HFFc6 (cell line): ENCODE measurements at regions not wholly inside any gene's neighbourhood (a gene's known extent, or its start where the extent isn't known, plus 50 kb on each side); places are given as distances from the start of the nearest gene placed in this dataset.

Source experiments
- DNase-seq: peaks from one replicate; pipeline ENCODE4 v3.0.0-alpha.2; 2018
- H3K27ac Mint-ChIP-seq: 2 replicates; pipeline ENCODE4 v1.8.0; 2020; ENCODE audit warnings: mild to moderate bottlenecking, mixed read lengths
- H3K27me3 Mint-ChIP-seq: 2 replicates; pipeline ENCODE4 v1.8.0; 2021; ENCODE audit warnings: mild to moderate bottlenecking, moderate library complexity, mixed read lengths; ENCODE audit not compliant: insufficient read depth
- H3K36me3 Mint-ChIP-seq: 2 replicates; pipeline ENCODE4 v1.8.0; 2021; ENCODE audit warnings: low read depth, mixed read lengths
- H3K4me1 Mint-ChIP-seq: 2 replicates; pipeline ENCODE4 v1.8.0; 2020; ENCODE audit warnings: low read depth, mixed read lengths
- H3K4me3 Mint-ChIP-seq: 2 replicates; pipeline ENCODE4 v1.8.0; 2020; ENCODE audit warnings: mild to moderate bottlenecking, moderate library complexity, mixed read lengths
- H3K9me3 Mint-ChIP-seq: 2 replicates; pipeline ENCODE4 v1.8.0; 2020; ENCODE audit warnings: mild to moderate bottlenecking, mixed read lengths
- CTCF ChIP-seq: fragments of 200-600 bp; sonication (generic); IDR thresholded peaks from 2 replicates; pipeline ENCODE4 v1.5.0; 2021; ENCODE audit warnings: antibody characterized with exemption, mild to moderate bottlenecking

DNA sequence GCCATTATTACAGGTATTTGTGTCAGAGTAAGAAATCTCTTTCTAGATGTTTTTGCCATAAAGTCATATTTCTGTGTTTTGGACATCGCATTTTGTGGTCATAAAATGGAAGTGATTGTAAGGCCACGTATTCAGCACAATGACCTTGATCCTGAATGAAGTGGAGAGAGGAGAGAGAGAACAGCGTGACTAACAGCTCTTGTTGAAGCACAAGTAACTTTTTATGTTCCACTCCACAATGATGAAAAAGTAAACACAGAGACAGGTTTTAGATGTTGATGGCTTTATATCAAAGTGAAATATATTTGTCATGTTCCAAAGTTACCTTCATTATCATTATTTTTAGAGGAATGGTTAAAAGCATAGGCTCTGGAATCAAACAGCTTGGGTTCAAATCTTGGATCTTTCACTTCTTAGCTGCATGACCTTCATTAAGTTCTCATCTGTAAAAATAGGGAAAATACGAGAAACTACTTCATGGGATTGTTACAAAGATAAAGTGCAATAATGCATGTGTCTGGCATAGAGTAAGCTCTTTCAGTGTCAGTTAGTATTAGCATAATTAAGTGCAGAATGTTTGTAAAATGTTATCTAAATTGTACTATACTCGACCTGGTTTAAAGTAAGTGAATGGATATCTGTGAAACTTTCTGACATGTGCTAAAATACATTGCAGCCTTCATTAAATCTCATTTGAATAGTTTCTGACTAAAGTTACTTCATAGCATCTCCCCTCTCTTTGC is 341.5 kb upstream of the DNAJC19 start:
- Mint-ChIP-seq H3K9me3 (peaks cover 24% of the 10 kb centered on the region), H3K4me1 (no peaks in the 10 kb centered on the region), H3K4me3 (no peak overlapping the region), H3K27ac (no peak overlapping the region), H3K27me3 (no peaks in the 10 kb centered on the region), H3K36me3 (no peaks in the 10 kb centered on the region)
- no peak for TF ChIP-seq CTCF
- DNase-seq: no peak

- no peaks in the 10 kb centered on the region for H3K4me1 Mint-ChIP-seq
- no peaks in the 10 kb centered on the region for H3K27me3 Mint-ChIP-seq
- DNase-seq: no peak
- peaks cover 20% of the 10 kb centered on the region for H3K9me3 Mint-ChIP-seq
- no peak for TF ChIP-seq CTCF
- H3K36me3 Mint-ChIP-seq: no peaks in the 10 kb centered on the region
- H3K27ac Mint-ChIP-seq: no peak overlapping the region
- H3K4me3 Mint-ChIP-seq: no peak overlapping the region
These were observed 340.7 kb upstream of the DNAJC19 start for GRCh38 chr3:181330257-181330656.

- Mint-ChIP-seq H3K36me3 (no peaks in the 10 kb centered on the region), H3K27me3 (no peaks in the 10 kb centered on the region), H3K27ac (no peak overlapping the region), H3K9me3 (peaks cover 25% of the 10 kb centered on the region), H3K4me3 (no peak overlapping the region), H3K4me1 (no peaks in the 10 kb centered on the region)
- no peak for TF ChIP-seq CTCF
- no peak for DNase-seq
These were observed 339.5 kb upstream of the DNAJC19 start for GRCh38 chr3:181329024-181329423.

DNA sequence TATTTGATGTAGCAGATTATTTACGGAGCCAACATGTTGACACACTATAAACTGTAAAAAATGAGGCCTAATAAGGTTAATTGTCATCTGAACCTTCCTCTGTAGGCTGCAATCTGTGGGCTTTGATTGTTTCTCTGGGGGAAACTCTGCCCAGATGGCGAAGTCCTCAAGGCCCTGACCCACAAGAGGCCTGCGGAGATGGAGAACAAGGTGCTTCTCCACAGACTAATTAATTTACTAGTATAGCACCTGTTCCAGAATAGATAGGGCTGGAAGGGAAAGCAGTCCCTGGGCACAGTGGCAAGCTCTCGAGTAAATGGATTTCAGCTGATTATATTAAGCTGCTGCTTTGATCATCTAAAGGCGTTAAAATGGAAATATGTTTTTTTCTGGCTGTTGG is 338.8 kb upstream of the DNAJC19 start:
- Mint-ChIP-seq H3K9me3 (peaks cover 30% of the 10 kb centered on the region), H3K27ac (no peak overlapping the region), H3K4me3 (no peak overlapping the region), H3K27me3 (no peaks in the 10 kb centered on the region), H3K4me1 (no peaks in the 10 kb centered on the region), H3K36me3 (no peaks in the 10 kb centered on the region)
- TF ChIP-seq CTCF: no peak
- DNase-seq: no peak

DNA sequence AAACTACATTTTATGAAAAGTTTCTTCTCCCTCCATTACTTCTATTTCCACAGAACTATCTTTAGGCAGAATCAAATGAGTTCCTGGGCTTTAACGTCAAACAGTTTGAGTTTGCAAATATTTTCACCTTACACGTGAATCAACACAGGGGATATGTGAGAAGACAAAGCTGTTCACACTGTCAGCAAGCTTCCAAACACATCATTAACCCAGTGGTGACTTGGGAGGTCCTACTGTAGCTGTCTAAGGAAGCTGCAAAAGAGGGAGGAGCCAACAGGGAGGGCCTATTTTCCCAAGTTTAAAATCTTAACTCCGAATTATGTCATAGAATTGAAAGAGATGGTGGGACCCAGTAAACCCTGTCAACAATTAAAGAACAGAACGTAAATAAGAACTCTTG is 337.8 kb upstream of the DNAJC19 start:
- DNase-seq: no peak
- Mint-ChIP-seq H3K9me3 (peaks cover 40% of the 10 kb centered on the region), H3K36me3 (no peaks in the 10 kb centered on the region), H3K27me3 (no peaks in the 10 kb centered on the region), H3K4me1 (no peaks in the 10 kb centered on the region), H3K27ac (no peak overlapping the region), H3K4me3 (no peak overlapping the region)
- TF ChIP-seq CTCF: no peak
